Tibial nerve (tissue), 4 donors: ENCODE measurements at regions not wholly inside any gene's neighbourhood (a gene's known extent, or its start where the extent isn't known, plus 50 kb on each side); places are given as distances from the start of the nearest gene placed in this dataset.

Source experiments
- DNase-seq, 2 donors: peaks; one replicate each; pipeline ENCODE4 v3.0.0-alpha.2; 2019; ENCODE audit warnings: low spot score in 2 of 2
- H3K27ac ChIP-seq, 4 donors: fragments of 200-600 bp; sonication (generic) in 3 of 4; one replicate each; pipeline ENCODE4 v1.5.1; 2017 to 2019; ENCODE audit warnings: mild to moderate bottlenecking in 1 of 4
- H3K27me3 ChIP-seq, 2 donors: fragments of 200-600 bp; sonication (generic) in 1 of 2; one replicate each; pipeline versions ENCODE4 v1.5.1 to v1.6.0; 2017 to 2019
- H3K36me3 ChIP-seq, 3 donors: fragments of 200-600 bp; sonication (generic); one replicate each; pipeline ENCODE4 v1.5.1; 2018 to 2019
- H3K4me1 ChIP-seq, 4 donors: fragments of 200-600 bp; sonication (generic) in 3 of 4; one replicate each; pipeline ENCODE4 v1.5.1; 2017 to 2019
- H3K4me3 ChIP-seq, 4 donors: fragments of 200-600 bp; sonication (generic) in 3 of 4; one replicate each; pipeline ENCODE4 v1.5.1; 2017 to 2019; ENCODE audit warnings: mild to moderate bottlenecking in 1 of 4, moderate library complexity in 1 of 4
- H3K9me3 ChIP-seq, 4 donors: fragments of 200-600 bp; sonication (generic) in 3 of 4; one replicate each; pipeline ENCODE4 v1.5.1; 2017 to 2019
- EP300 ChIP-seq, 2 donors: sonication (generic); formaldehyde crosslinking; IDR thresholded peaks; one replicate each; pipeline ENCODE4 v1.6.1; 2017; ENCODE audit warnings: antibody characterized with exemption in 2 of 2, mild to moderate bottlenecking in 1 of 2
- POLR2A ChIP-seq, 2 donors: fragments of 450-650 bp; IDR thresholded peaks; one replicate each; pipeline ENCODE4 v1.6.1; 2017; ENCODE audit warnings: antibody characterized with exemption in 2 of 2, mild to moderate bottlenecking in 2 of 2, moderate library complexity in 2 of 2
- WGBS, 2 donors: methylation state at CpG; one replicate each; pipeline ENCODE4 v1.1.5; 2018; 5-methylcytosine and 5-hydroxymethylcytosine counted together
- TF ChIP-seq, protein P1 (sequence below), 5 experiments: fragments of 200-600 bp in 3 of 5; fragments of 450-650 bp in 2 of 5; sonication (generic) in 3 of 5; IDR thresholded peaks; one replicate each; pipeline ENCODE4 v1.5.1; 2016 to 2019; ENCODE audit warnings: antibody characterized with exemption in 5 of 5, mild to moderate bottlenecking in 3 of 5, moderate library complexity in 2 of 5

- DNase-seq = no peak
- 55 to 78% methylated on average over 12 to 13 of the region's 13 CpGs for WGBS, 2 donors
- TF ChIP-seq POLR2A (IDR thresholded peaks at IDR 0.05) (no peak), EP300 (IDR thresholded peaks at IDR 0.05) (no peak)
- TF ChIP-seq, protein P1, sequence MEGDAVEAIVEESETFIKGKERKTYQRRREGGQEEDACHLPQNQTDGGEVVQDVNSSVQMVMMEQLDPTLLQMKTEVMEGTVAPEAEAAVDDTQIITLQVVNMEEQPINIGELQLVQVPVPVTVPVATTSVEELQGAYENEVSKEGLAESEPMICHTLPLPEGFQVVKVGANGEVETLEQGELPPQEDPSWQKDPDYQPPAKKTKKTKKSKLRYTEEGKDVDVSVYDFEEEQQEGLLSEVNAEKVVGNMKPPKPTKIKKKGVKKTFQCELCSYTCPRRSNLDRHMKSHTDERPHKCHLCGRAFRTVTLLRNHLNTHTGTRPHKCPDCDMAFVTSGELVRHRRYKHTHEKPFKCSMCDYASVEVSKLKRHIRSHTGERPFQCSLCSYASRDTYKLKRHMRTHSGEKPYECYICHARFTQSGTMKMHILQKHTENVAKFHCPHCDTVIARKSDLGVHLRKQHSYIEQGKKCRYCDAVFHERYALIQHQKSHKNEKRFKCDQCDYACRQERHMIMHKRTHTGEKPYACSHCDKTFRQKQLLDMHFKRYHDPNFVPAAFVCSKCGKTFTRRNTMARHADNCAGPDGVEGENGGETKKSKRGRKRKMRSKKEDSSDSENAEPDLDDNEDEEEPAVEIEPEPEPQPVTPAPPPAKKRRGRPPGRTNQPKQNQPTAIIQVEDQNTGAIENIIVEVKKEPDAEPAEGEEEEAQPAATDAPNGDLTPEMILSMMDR (IDR thresholded peaks at IDR 0.05) = no peak
- no peaks in the 10 kb centered on the region for H3K27me3 ChIP-seq
- H3K36me3 ChIP-seq = no peaks in the 10 kb centered on the region
- peaks cover 0 to 10% (median 2%) of the 10 kb centered on the region in 4 donors for H3K4me1 ChIP-seq
- H3K4me3 ChIP-seq = no peak overlapping the region
- no peak overlapping the region for H3K27ac ChIP-seq
- peaks cover 0 to 4% (median 0%) of the 10 kb centered on the region in 4 donors for H3K9me3 ChIP-seq
Observed at GRCh38 chr4:89489338-89489771, 181.8 kb upstream of the GPRIN3 start.

- TF ChIP-seq EP300 (IDR thresholded peaks at IDR 0.05) (no peak), POLR2A (IDR thresholded peaks at IDR 0.05) (no peak)
- TF ChIP-seq, protein P1 (IDR thresholded peaks at IDR 0.05) = no peak
- Histone ChIP-seq H3K27ac (no peak overlapping the region), H3K27me3 (no peaks in the 10 kb centered on the region), H3K4me3 (no peak overlapping the region), H3K36me3 (no peaks in the 10 kb centered on the region), H3K9me3 (peaks cover 0 to 4% (median 0%) of the 10 kb centered on the region in 4 donors), H3K4me1 (peaks cover 0 to 10% (median 2%) of the 10 kb centered on the region in 4 donors)
- DNase-seq = no peak
- WGBS, 2 donors = 84 to 85% methylated on average over 3 of the region's 3 CpGs
Observed at GRCh38 chr4:89488736-89489135, 181.1 kb upstream of the GPRIN3 start.

DNA sequence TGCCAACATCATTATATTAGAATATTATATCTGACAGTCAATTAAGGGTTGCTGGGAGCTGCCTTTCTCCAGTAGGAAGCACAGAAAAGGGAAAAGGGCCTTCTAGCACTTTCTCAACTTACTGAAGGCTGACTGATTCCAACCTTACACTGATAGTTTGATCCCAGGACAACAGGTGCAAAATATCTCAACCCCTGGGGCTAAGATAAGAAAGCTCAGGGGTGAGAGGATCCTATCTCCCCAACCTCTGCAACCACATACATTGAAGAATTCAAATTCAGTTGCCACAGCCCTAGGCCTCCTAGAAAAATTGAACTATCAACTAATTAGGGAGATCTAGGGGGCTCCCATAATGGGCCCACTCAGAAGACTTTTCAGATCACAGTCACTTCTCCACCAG lies 179.1 kb upstream of the GPRIN3 start:
- Histone ChIP-seq H3K36me3 (no peaks in the 10 kb centered on the region), H3K4me1 (no peaks in the 10 kb centered on the region), H3K27me3 (no peaks in the 10 kb centered on the region), H3K27ac (no peak overlapping the region), H3K9me3 (peaks cover 0 to 4% (median 0%) of the 10 kb centered on the region in 4 donors), H3K4me3 (no peak overlapping the region)
- no peak for DNase-seq
- TF ChIP-seq POLR2A (IDR thresholded peaks at IDR 0.05) (no peak), EP300 (IDR thresholded peaks at IDR 0.05) (no peak)
- TF ChIP-seq, protein P1 (IDR thresholded peaks at IDR 0.05) = no peak

- H3K27ac ChIP-seq = no peak overlapping the region
- no peak for TF ChIP-seq EP300 (IDR thresholded peaks at IDR 0.05)
- no peak for TF ChIP-seq POLR2A (IDR thresholded peaks at IDR 0.05)
- TF ChIP-seq, protein P1 (IDR thresholded peaks at IDR 0.05) = no peak
- WGBS, 2 donors = 40% methylated on average over 3 of the region's 3 CpGs
Observed at GRCh38 chr4:89486042-89486441, 178.4 kb upstream of the GPRIN3 start.

DNA sequence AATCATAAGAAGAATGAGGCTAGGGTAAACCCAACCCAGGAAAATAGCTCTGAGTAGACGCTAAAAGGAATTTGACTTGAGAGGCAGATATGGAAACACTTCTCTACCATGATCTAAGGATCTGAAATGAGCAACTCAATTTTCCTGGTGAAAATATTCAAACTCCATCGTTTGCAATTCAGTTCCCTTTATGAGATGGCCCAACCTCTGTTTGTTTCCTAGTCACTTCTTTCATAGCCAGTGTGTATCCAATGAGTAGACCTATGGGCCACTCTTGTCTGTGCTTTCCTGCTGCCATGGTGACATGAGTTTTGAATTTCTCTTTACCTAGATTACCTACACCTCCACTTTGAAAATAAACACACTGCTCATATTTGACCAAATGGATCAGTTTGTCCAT lies 176.2 kb upstream of the GPRIN3 start:
- H3K36me3 ChIP-seq = no peaks in the 10 kb centered on the region
- DNase-seq = no peak
- TF ChIP-seq POLR2A (IDR thresholded peaks at IDR 0.05) (no peak), EP300 (IDR thresholded peaks at IDR 0.05) (no peak)
- TF ChIP-seq, protein P1 (IDR thresholded peaks at IDR 0.05) = no peak
- WGBS, 2 donors = 86% methylated on average over 2 of the region's 2 CpGs
- no peaks in the 10 kb centered on the region for H3K27me3 ChIP-seq
- H3K4me3 ChIP-seq = no peak overlapping the region
- no peak overlapping the region for H3K27ac ChIP-seq
- peaks cover 0 to 16% (median 0%) of the 10 kb centered on the region in 4 donors for H3K9me3 ChIP-seq
- H3K4me1 ChIP-seq = no peaks in the 10 kb centered on the region

More at GRCh38 chr4:89486042-89486441, 178.4 kb upstream of the GPRIN3 start:
- H3K4me1 ChIP-seq = no peaks in the 10 kb centered on the region
- DNase-seq = no peak
- no peaks in the 10 kb centered on the region for H3K36me3 ChIP-seq
- H3K4me3 ChIP-seq = no peak overlapping the region
- no peaks in the 10 kb centered on the region for H3K27me3 ChIP-seq
- H3K9me3 ChIP-seq = peaks cover 0 to 7% (median 0%) of the 10 kb centered on the region in 4 donors
